ENCODE measurements at regions not wholly inside any gene's neighbourhood (a gene's known extent, or its start where the extent isn't known, plus 50 kb on each side); places are given as distances from the start of the nearest gene placed in this dataset.

DNA sequence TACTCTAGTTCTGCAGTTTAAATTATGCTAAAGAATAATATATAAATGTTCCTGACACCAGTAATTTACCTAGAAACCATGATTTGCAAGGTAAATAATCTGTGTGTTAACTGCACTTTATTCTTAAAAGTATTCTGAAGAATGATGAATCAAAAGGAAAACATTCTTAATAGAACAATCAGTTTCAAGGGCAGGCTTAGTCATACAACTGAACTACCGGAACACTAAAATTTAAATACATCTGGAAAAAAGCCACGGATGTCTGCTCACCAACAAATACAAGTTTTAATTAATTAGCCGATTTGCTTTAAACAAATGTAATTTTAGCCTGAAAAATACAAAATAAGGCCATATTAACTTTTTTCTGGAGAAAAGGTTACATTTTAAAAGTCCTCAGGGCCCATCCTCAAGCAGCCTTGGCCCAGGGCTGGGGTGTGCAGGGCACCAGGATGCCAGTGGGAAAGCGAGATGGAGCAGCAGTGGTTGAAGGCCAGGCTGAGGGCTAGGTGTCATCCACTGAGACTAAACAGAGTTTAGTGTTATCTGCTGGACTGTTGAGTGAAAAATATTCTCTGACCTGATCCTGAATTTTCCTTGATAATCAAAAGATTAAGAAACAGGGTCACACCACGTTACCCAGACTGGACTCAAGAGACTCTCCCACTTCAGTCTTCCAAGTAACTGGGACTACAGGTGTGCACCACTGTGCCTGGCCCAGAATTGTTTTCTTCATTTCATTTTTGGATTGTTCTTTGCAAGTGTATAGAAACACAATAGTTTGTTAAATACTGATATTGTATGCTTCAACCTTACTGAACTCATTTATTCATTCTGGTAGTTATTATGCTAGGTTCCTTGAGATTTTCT is 88.2 kb upstream of the DST start:
- TF ChIP-seq, protein P1, sequence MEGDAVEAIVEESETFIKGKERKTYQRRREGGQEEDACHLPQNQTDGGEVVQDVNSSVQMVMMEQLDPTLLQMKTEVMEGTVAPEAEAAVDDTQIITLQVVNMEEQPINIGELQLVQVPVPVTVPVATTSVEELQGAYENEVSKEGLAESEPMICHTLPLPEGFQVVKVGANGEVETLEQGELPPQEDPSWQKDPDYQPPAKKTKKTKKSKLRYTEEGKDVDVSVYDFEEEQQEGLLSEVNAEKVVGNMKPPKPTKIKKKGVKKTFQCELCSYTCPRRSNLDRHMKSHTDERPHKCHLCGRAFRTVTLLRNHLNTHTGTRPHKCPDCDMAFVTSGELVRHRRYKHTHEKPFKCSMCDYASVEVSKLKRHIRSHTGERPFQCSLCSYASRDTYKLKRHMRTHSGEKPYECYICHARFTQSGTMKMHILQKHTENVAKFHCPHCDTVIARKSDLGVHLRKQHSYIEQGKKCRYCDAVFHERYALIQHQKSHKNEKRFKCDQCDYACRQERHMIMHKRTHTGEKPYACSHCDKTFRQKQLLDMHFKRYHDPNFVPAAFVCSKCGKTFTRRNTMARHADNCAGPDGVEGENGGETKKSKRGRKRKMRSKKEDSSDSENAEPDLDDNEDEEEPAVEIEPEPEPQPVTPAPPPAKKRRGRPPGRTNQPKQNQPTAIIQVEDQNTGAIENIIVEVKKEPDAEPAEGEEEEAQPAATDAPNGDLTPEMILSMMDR (CRISPR knock-in tag; IDR thresholded peaks at IDR 0.05) = no peak
- no peak for TF ChIP-seq ZBTB49 (CRISPR knock-in tag; IDR thresholded peaks at IDR 0.05; ENCODE audit: borderline replicate concordance)
- TF ChIP-seq KDM5A (IDR thresholded peaks at IDR 0.05; ENCODE audit: borderline replicate concordance, low read length) = no peak
- TF ChIP-seq ZNF33A (CRISPR knock-in tag; IDR thresholded peaks at IDR 0.05; ENCODE audit: borderline replicate concordance) = no peak
- TF ChIP-seq POLR2A (IDR thresholded peaks at IDR 0.05; ENCODE audit: insufficient read depth in 1 of 2, low read depth in 2 of 2, low read length in 2 of 2) = no peak

Measured in HepG2 (cell line).